HG03066 (cell line): ENCODE measurements at regions not wholly inside any gene's neighbourhood (a gene's known extent, or its start where the extent isn't known, plus 50 kb on each side); places are given as distances from the start of the nearest gene placed in this dataset.
"Not testable (repeated sequence)": the region's sequence is repeated elsewhere in the genome, so short reads cannot be mapped to it uniquely, and the experiment has no call there.

Source experiments
- ATAC-seq: cut with Tn5 transposase; IDR thresholded peaks from one replicate; pipeline ENCODE4 v1.9.1; 2021; ENCODE audit warnings: low read depth; ENCODE audit not compliant: unreplicated experiment

GRCh38 chr4:167787231-167787630 is 305.1 kb upstream of the ANXA10 start:
- ATAC-seq = no peak

GRCh38 chr4:167802463-167803212 is 289.7 kb upstream of the ANXA10 start:
- no peak for ATAC-seq

GRCh38 chr4:167811958-167812357 is 280.4 kb upstream of the ANXA10 start:
- no peak for ATAC-seq

- no peak for ATAC-seq
These were observed 266.1 kb upstream of the ANXA10 start for GRCh38 chr4:167826281-167826680.

- no peak for ATAC-seq
These were observed 260.5 kb upstream of the ANXA10 start for GRCh38 chr4:167831855-167832254.

- no peak for ATAC-seq
These were observed 253.7 kb upstream of the ANXA10 start for GRCh38 chr4:167838686-167839085.

- no peak for ATAC-seq
These were observed 249.8 kb upstream of the ANXA10 start for GRCh38 chr4:167842487-167842886.

GRCh38 chr4:167854881-167855280 is 237.5 kb upstream of the ANXA10 start:
- ATAC-seq = no peak

GRCh38 chr4:167858127-167858526 is 234.2 kb upstream of the ANXA10 start:
- not testable (repeated sequence) for ATAC-seq

GRCh38 chr4:167867191-167867590 is 225.1 kb upstream of the ANXA10 start:
- no peak for ATAC-seq

- no peak for ATAC-seq
These were observed 224.2 kb upstream of the ANXA10 start for GRCh38 chr4:167868163-167868562.

- ATAC-seq = no peak
These were observed 218.8 kb upstream of the ANXA10 start for GRCh38 chr4:167873496-167873895.

- ATAC-seq = not testable (repeated sequence)
These were observed 216.2 kb upstream of the ANXA10 start for GRCh38 chr4:167876091-167876490.

- not testable (repeated sequence) for ATAC-seq
These were observed 214.5 kb upstream of the ANXA10 start for GRCh38 chr4:167877826-167878225.

- no peak for ATAC-seq
These were observed 209.1 kb upstream of the ANXA10 start for GRCh38 chr4:167883266-167883665.

- ATAC-seq = no peak
These were observed 207.3 kb upstream of the ANXA10 start for GRCh38 chr4:167885071-167885470.

- no peak for ATAC-seq
These were observed 206.5 kb upstream of the ANXA10 start for GRCh38 chr4:167885872-167886271.

- ATAC-seq = no peak
These were observed 204.6 kb upstream of the ANXA10 start for GRCh38 chr4:167887726-167888125.

- no peak for ATAC-seq
These were observed 202.1 kb upstream of the ANXA10 start for GRCh38 chr4:167890226-167890625.

- ATAC-seq = no peak
These were observed 198.8 kb upstream of the ANXA10 start for GRCh38 chr4:167893531-167893930.

GRCh38 chr4:167896260-167896659 is 196.1 kb upstream of the ANXA10 start:
- ATAC-seq = not testable (repeated sequence)

GRCh38 chr4:167897116-167897515 is 195.2 kb upstream of the ANXA10 start:
- ATAC-seq = no peak

GRCh38 chr4:167903291-167903721 is 189.0 kb upstream of the ANXA10 start:
- ATAC-seq = no peak
